ENCODE measurements at regions not wholly inside any gene's neighbourhood (a gene's known extent, or its start where the extent isn't known, plus 50 kb on each side); places are given as distances from the start of the nearest gene placed in this dataset.

DNA sequence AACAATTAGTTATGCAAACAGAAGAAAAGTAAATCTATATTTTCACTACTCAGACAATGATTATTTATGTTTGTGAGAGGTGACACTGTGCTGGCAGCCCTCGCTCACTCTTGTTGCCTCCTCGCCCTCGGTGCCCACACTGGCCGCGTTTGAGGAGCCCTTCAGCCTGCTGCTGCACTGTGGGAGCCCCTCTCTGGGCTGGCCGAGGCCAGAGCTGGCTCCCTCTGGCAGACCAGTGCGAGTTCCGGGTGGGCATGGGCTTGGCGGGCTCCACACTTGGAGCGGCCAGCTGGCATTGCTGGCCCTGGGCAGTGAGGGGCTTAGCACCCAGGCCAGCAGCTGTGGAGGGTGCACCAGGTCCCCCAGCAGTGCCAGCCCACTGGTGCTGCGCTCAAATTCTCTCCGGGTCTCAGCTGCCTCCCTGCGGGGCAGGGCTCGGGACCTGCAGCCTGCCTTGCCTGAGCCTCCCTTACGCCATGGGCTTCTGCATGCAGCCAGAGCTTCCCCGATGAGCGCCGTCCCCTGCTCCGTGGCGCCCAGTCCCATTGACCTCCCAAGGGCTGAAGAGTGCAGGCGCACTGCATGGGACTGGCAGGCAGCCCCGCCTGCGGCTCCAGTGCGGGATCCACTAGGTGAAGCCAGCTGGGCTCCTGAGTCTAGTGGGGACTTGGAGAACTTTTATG, 902.6 kb downstream of the PDHA2 start:
- no peak for DNase-seq (ENCODE audit: extremely low read depth, low read depth)

DNA sequence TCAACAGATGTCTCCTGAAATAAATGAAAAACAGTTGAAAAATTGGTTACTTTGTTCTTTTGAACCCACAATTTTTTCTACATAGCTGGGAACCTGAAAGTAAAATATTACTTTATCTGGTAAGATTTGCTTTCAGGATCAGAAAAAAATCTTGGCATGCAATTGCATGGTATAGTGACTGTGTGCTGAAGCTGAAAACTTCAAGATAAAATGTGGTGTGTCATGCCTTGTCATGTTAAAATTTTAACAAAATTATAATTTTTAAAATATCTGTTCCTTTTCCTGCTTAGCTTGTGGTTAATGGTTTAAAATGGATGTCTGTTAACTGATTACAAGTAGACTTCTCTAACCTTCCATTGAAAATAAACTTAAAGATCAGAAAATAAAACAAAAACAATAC, 904.8 kb downstream of the PDHA2 start:
- no peak for DNase-seq (ENCODE audit: extremely low read depth, low read depth)

DNA sequence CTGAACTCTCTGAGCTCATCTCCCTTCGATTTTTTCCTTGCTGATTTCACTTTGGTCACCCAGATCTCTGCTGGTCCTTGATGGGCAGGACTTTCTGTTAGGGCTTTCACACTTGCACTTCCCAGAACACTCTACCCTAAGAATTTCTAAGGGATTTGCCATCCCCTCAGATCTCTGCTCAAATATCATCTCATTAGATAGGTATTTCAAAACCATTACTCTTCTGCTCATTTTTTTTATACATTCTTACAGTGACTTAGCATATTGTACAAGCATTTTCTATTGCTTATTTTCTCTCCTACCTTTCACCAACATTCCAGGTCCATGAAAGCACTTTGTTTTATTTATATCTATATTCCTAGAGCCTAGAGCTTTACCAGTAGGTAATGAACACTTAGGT, 913.3 kb downstream of the PDHA2 start:
- DNase-seq (ENCODE audit: extremely low read depth, low read depth), result no peak

DNA sequence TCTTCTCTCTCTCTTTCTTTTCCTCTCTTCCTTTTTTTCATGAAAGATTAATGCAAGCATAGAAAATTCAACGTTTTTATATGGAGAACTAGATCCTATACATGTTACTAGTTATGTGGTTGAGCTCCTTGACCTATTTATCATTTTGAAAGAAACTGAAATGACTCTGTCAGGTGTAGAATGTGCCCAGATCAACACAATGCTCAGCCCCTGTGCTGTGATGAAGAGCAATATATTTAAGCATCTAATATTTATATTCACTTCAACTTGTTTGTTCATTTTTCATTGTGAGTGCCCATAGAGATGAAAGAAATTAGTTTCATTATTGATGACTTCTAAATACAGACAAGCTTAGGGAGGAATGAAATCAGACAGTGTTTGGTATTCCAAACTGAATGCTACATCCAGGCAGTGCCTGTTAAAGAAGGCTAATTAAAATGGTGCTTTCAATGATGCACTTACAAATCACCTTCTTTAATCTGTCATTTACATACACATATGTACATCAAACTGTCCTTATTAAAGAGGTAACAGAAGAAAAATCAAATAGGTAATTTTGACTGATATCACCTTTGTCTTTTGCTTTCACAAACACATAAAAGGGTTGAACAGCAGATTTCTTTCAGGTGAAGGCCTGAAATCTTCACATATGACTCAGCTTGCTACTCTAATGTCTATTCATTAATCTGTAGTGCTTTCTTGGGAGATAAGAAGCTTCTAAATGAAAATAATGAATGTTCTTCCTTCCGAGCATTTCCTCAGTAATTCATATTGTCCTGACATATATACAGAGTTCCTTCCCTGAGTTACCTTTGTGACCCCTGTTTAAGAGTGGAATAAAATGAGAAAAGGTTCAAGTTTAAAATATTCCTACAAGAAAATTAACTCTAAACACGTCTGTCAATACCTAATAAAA, 915.9 kb downstream of the PDHA2 start:
- no peak for DNase-seq (ENCODE audit: extremely low read depth, low read depth)

- DNase-seq (ENCODE audit: extremely low read depth, low read depth), result no peak
Measured at GRCh38 chr4:96756584-96756983, 916.7 kb downstream of the PDHA2 start.

GRCh38 chr4:96763546-96763945, 923.7 kb downstream of the PDHA2 start:
- no peak for DNase-seq (ENCODE audit: extremely low read depth, low read depth)

- DNase-seq (ENCODE audit: extremely low read depth, low read depth), result no peak
Measured at GRCh38 chr4:96766359-96766758, 926.5 kb downstream of the PDHA2 start.

- no peak for DNase-seq (ENCODE audit: extremely low read depth, low read depth)
Measured at GRCh38 chr4:96767815-96768480, 928.1 kb downstream of the PDHA2 start.

DNA sequence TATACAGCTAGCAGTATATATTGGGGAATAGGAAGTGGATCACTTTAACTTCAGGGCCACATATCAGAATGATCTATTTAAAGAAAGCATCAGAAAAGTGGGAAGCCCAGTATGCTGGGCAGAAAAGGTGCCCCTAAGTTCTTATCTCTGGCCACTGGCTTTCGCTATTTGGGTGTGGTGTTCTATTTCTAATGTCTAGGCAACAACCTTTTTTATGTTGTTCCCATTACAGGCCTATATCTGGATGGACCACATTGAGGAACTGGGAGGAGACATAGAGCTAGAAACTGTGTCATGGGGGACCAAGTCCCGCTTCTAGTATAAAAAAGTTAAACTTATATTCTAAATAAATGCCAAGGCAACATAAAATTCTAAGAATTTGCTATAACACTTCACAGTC, 935.6 kb downstream of the PDHA2 start:
- no peak for DNase-seq (ENCODE audit: extremely low read depth, low read depth)

DNA sequence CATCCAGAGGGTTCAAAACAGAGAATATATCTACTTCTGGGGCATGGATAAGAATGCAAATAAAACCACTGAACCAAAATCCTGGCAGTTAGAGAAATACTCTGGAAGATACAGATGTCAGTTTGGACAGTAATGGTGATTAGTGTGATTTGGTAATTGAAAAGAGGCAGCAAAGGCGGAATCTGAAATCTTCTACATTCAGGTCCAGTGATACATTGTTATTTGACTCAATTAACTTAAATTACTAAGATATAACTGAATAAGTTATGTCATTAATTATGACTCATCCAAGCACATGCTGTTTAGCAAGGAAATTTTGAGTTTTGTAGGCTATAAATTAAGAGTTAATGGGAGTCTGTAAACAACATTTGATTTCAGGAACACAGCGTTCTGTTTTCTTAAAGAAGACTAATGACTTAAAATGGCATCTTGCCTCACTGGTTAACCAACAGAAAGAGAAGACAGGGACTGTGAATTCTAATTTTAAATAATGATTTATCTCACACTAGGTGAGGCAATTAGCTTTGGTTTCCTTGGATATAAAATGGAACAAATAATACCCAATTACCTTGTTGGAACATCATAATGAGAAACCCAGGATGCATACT, 937.1 kb downstream of the PDHA2 start:
- DNase-seq (ENCODE audit: extremely low read depth, low read depth), result no peak

DNA sequence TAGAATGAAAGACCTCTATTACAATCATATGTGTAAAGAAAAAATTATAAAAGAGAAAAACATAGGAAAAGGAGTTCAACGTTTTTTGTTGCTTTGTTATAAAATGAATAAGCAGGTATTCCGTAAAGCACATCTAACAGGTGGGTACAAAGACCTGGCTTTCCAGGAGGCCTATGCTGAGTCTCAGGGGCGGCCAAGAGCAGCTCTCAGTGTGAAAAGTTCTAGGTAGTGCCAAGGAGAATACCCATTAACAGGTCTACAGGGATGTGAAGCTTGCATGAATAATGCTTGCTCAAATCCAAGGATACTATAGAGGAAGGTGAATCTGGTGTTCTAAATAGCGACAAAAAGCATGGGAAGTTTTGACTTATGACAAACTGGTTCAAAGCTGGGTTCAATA, 944.4 kb downstream of the PDHA2 start:
- DNase-seq (ENCODE audit: extremely low read depth, low read depth), result no peak

DNA sequence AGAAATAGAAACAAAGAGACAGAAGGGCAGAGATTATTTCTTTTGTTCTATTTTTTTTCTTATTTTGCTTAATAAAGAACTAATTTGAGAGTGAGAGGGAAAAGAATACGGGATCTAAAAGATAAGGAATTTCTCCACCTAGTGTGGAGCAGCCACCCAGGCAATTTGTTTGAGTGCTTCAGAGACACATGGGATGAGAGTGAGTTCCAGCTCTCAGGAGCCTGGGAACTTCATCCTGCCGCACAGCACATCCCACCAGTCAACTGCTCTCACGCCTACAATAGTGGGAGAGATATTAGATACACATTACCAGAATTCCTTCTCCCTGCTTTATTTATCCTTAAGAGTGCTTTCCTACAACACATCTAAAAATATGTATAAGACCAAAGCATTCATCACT, 946.4 kb downstream of the PDHA2 start:
- DNase-seq (ENCODE audit: extremely low read depth, low read depth), result no peak

GRCh38 chr4:96787766-96788165, 947.9 kb downstream of the PDHA2 start:
- DNase-seq (ENCODE audit: extremely low read depth, low read depth), result no peak

DNA sequence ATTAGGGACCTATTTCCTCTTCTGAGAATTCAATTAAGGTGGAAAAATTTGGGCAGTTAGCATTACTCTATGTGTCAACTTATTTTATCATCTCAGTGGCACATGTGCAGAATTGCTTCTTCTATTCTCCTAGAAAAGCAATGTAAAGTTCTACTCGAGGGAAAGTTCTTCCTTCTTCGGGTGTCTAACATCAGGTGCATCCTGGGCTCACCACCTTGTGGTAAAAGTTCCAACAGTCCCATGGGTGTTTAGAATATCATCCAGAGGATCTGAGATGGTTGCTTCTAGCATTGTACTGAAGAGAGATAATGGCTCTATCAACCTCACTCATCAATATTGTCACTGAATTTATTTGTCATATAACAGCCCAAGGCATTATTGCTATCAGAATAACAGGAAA, 969.7 kb downstream of the PDHA2 start:
- no peak for DNase-seq (ENCODE audit: extremely low read depth, low read depth)

DNA sequence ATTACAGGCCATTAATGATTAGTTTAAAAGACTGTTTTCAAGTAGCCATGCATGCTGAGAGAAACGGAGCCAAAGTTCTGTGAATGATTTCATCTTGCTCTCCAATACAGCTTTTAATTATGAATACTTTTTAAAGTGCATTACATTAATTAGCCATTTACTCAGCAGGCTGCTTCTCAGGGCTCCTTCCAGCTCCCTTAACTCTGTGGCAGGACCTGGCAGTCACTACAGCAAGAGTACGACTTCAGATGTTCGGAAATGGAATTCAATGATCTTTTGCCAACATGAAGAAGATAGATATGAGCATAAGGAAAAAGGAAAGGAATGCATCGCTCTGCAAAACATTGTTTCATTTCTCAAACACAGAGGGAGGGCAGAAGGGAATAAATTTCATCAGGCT, 987.2 kb downstream of the PDHA2 start:
- DNase-seq (ENCODE audit: extremely low read depth, low read depth), result no peak

DNA sequence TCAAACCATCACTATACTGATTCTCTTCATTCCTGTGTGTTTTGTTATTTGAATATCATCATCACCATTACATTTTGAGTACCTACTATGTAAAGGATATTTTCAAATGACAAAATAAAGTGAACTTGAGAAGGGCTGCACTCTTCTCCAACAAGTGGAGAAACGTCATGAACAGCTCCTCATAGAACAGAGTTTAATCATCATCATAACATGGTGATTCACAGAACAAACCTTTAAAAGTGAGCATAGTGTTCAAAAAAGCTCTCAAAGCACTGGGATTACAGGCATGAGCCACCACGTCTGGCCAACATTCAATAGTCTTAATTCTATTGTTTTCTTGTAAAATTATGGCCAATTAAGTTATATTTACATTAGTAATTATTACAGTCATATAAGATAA, 993.9 kb downstream of the PDHA2 start:
- DNase-seq (ENCODE audit: extremely low read depth, low read depth), result no peak

DNA sequence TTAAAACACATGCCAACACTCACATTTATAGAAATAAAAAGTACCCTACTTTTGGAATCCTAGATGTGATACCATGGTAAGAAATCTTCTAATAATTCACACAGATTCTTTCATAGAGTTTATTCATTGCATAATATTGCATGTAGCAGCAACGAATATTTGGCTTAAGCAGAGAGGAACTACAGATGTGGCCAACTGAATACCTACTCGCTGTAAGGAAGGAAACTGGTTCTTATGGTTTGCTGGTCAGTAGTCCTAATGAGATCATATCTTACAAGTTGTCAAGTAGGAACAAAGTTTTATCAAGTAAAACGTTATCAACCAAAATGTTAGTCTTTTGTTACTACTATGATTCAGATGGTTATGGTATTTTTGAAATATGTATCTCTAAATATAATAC, 996.1 kb downstream of the PDHA2 start:
- no peak for DNase-seq (ENCODE audit: extremely low read depth, low read depth)

GRCh38 chr4:96839441-96839840, 999.5 kb downstream of the PDHA2 start:
- no peak for DNase-seq (ENCODE audit: extremely low read depth, low read depth)

DNA sequence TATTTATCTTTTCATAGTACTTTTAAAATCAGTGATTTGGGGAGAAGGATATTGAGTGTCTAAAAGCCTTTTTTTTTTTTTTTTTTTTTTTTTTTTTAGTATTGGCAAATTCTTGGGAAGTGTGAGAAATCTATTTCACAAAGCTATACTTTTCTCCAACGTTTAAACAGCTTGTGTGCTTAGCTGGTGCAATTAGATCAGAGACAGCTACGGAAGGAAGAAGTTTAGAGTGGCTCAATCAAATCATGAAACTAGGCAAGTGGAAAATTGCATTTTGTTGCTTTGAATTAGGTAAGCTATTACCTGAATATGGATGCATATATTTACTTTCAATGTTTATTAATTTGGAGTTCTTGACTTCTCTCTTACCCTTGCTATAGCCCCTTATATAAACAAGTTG, 1001.9 kb downstream of the PDHA2 start:
- DNase-seq (ENCODE audit: extremely low read depth, low read depth), result no peak

- DNase-seq (ENCODE audit: extremely low read depth, low read depth), result no peak
Measured at GRCh38 chr4:96844858-96845490, 1005.1 kb downstream of the PDHA2 start.

- DNase-seq (ENCODE audit: extremely low read depth, low read depth), result no peak
Measured at GRCh38 chr4:96845819-96846218, 1005.9 kb downstream of the PDHA2 start.
